ENCODE measurements at regions not wholly inside any gene's neighbourhood (a gene's known extent, or its start where the extent isn't known, plus 50 kb on each side); places are given as distances from the start of the nearest gene placed in this dataset.

DNA sequence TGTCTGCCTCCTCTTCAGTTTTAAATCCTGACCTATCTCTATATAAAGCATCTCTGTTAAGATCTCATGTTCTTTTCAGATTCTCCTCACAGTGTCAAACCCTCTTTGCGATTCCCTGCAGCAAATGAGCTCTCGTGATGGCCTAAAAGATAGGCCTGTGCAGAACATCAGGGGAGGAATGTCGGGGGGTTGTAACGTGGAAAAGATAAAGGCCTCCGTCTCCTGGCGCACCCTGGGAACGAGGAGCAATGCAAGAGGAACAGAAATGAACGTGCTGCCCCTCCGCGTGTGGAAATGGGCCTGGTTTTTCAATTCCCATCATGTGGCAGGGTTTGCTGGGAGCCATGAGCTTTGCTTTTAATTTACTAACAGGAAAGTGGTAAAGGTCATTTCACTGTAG, 285.0 kb upstream of the TPM1 start:
- no peak for DNase-seq

GRCh38 chr15:62758126-62758951, 284.2 kb upstream of the TPM1 start:
- no peak for DNase-seq

GRCh38 chr15:62758952-62759349, 283.6 kb upstream of the TPM1 start:
- no peak for DNase-seq

GRCh38 chr15:62760538-62760937, 282.0 kb upstream of the TPM1 start:
- DNase-seq = no peak

DNA sequence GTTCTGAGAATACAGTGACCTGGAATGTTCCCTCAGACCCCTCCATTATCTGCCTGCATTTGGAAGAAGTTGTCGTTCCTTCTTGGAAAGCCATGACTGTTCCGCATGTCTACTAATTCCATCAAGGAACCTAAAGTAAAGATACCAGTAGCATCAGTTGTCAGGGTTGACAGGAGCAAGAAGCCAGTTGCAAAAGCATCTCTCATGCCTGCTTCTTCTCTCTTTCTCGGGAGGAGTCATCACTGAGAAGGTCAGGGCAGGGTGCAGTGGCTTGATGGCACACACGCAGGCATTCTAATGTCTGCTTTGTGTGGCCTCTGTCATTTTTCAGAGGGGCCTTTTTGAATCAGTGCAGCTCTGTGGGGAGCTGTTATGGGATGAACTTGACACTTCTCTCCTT, 276.6 kb upstream of the TPM1 start:
- no peak for DNase-seq

- DNase-seq = no peak
Observed at GRCh38 chr15:62766599-62766998, 275.9 kb upstream of the TPM1 start.

DNA sequence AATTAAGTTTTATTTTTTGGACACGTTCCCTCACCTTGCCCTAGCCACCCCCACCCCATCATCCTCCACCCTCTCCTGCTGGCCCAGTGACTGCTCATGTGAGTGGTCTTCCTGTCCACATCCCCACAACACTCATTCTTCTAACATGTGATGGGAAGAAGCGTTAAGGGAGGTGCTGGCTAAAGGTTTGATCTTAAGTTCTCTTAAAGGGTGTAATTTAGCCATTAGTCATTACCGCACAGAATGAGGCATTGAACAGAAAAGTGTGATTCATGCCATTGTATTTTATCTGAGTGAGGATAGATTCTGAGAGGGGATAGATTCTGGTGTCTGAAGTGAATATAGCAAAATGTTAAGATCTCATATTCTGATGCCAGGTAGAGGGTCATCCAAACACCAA, 272.9 kb upstream of the TPM1 start:
- DNase-seq = no peak

GRCh38 chr15:62770111-62770660, 272.4 kb upstream of the TPM1 start:
- DNase-seq = no peak

DNA sequence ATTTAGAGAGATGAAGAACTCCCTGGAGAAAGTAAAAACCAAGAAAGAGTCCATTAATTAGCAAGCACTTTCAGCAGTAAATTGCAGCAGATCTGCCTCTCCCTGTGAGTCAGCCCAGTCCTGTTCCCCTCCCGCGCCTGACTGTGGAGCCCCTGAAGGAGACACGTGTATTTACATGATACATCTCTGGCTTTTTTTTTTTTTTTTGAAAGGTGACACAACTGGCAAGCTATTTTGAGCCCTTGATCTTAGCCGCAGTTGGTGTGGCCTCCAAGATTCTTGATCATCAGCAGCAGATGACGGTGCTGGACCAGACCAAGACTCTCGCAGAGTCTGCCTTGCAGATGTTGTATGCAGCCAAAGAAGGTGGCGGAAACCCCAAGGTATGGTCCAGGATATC, 271.8 kb upstream of the TPM1 start:
- no peak for DNase-seq

- DNase-seq = no peak
Observed at GRCh38 chr15:62771234-62771633, 271.3 kb upstream of the TPM1 start.

DNA sequence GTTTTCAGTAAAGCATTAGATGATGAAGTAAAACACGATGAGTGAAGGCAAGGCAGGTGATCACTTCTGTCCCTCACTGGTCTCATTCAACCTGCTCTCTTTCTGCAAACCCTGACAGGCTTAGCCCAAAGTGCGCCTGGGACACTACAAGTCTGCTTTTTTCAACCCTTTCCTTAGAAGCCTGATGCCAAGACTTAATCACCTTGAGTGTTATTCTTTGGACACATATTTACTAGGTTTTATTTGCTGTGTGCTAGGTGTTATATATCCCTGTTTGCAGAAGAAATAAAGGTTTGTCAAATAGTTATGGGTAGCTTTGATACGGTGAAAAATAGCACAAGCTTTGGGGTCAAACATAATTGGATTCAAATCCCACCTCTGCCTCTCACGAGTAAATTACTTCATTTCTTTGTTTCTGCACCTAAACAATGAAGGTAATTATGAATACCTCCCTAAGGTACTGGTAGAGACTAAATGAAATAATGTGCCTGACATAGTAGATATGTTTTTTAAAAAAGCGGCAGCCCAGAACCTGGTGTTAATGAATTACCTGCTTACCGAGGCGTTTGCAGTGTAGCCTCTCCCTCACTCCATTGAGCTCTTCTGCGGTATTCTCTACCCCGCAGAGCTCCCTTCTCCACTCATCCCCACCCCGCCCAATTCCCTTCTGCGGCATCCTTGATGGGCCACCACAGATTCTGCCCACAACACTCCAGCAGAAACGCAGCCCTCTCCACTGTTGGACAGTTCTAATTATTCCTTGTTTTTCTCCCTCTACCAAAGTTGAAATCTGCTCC, 269.0 kb upstream of the TPM1 start:
- DNase-seq = no peak

DNA sequence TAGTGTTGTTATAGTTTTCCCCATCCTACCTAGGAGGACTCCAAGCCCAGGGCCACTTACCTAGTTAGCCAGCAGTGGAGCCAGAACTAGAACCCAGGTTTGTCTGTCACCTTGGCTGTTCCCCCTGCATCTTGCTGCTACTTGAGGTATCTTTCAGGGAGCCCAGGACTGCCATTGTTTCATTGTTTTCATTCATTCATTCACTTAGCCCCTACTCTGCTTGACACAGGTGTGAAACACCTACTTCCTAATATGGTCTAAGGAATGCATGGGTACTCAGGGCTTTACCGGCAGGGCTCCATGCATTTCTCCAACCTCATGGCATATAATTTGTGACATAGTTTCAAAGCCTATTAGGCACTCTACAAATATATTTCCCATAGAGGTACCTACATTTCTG, 266.6 kb upstream of the TPM1 start:
- DNase-seq = no peak

GRCh38 chr15:62777671-62778070, 264.9 kb upstream of the TPM1 start:
- DNase-seq = no peak

GRCh38 chr15:62779036-62779770, 263.3 kb upstream of the TPM1 start:
- no peak for DNase-seq

DNA sequence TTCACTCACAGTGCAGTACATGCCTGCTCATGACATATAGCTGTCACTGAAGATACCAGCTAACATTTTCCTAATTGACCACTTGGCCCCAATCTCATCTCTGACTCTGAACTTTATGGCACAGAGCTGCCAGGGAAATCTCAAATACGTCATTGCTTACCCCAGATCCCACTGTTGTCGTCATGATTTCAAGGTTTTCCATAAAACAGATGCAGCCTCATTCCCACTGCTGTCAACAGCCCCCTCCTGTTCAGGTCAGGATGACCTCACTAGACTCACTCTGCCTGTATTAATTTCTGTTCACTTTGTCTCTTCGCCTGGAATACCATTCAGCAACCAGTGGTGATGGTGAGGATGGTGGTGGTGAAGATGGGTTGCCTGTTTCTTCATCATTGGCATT, 262.6 kb upstream of the TPM1 start:
- DNase-seq = no peak

GRCh38 chr15:62781081-62781497, 261.5 kb upstream of the TPM1 start:
- DNase-seq = no peak

DNA sequence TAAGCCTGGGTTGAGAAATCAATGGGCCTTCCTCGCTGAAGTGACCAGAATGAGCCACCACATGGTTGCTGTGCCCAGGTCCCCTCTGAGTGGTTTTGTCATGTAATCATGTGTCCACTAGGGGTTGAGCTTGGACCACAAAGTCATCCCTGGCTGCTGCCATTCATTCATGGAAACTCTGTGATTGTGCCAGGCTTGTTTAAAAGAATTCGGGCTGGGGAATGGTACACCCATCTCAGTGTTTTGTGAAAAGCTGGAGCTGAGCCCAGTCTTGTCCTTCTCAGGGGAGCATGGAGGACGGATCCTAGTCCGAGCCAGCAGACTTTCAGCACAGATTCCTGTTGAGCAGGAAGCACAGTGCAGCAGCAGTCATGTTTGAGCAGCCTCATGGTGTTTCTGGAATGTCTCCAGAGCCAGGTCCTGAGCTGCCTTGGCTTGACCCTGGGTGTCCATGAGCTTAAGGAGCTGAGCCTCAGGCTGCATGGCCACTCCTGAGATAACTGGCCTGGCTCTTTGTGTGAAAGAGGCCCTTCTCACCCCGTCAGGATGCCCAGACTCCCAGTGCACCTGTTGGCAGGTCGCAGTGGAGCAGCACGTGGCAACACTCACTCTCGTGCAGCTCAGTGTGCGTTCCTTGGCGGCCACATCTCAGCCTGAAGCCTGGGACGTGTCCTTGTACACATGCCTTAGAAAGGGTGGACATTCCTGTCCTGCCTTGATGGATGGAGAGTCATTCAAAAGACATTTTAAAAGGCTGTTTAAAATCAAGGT, 260.3 kb upstream of the TPM1 start:
- no peak for DNase-seq

- DNase-seq = no peak
Observed at GRCh38 chr15:62782896-62783295, 259.7 kb upstream of the TPM1 start.

DNA sequence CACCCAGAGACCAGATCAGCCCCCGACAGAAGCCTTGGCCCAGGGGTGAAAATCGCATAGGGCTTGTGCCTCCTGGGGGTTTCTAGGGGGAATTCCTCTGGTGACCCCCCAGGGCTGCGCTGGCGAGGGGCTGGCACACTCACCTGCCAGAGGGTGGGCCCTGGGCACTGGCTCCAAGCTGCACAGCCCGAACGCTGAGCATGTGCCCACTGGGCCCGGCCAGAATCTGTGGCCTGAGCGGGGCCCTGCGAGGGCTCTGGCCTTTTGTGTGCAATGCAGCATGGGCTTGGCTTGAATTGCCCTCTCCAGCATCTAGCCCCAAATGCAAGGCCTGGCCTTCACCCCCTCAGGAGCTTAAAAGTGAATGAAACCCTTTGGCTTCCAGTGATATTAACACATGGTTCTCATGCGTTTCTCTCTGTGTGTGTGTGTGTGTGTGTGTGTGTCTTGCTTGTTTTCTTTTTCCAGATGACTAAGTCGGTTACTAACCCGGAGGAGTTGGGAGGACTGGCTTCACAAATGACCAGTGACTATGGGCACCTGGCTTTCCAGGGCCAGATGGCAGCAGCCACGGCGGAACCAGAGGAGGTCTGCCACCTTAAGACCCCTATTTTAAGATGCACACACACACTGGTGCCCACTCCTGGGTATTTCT, 259.1 kb upstream of the TPM1 start:
- no peak for DNase-seq

DNA sequence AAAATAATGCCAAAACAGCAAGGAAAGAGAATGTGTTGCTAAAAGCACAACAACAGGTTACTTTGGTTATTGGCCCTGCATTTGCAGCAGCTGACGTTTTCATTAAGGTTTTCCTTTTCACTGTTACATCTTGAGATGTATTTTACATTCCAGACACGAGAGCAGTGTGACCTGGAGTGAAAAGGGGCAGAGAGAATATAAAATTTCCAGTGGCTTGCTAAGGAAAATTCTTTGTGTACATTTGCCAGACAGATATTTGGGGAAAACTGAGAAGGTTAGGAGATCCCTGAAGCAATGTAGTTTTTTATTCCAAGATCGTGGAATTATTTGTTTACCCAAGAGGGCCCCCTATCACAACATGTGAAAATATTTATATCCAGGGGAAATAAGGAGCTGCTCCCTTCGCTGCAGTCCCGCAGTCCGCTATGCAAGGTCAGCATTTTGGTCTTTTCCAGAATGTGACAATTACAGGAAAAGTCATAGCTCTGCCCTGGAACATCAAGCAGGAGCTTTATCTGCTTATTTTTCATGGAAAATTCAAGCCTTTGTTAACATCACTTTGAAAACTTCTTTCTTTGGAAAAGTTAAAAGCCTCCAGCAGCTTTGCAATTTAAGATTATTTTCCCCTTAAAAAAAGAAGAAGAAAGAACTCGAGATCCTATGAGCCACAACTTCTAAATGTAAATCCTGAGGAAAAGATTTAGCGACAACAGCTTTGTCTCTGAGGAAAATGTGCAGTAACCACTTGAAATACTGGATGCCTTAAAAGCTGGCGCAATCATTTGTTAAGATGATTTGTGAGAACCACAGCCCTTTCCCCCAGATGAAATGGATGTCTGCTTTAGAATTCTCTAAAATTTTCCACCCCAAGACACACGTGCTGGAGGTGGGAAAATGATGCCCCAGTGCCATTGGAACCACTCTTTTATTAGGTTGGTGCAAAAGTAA, 256.4 kb upstream of the TPM1 start:
- no peak for DNase-seq

DNA sequence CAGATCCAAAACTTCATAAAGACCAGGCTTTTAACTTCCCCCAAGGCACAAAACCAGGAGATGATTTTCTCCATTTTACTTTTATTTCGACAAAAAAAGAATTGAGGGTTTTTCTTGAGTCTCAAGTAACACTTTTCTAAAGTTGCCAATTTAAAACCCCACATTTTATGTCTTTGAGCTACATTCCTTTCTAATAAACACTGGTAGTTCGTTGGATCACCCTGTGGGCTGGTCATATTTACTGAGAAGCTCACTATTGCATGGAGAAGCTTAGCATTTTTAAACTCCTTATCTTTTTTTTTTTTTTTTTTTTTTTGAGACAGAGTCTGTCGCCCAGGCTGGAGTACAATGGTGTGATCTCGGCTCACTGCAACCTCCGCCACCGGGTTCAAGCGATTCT, 255.1 kb upstream of the TPM1 start:
- DNase-seq = no peak

All from stimulated activated CD4-positive, alpha-beta T cell treated with anti-CD3 and anti-CD28 coated beads, Interleukin-2, amount 100 ng/mL, for 48 hours (primary cell).